Activated CD8-positive, alpha-beta memory T cell treated with anti-CD3 and anti-CD28 coated beads for 24 hours (primary cell): ENCODE measurements at regions not wholly inside any gene's neighbourhood (a gene's known extent, or its start where the extent isn't known, plus 50 kb on each side); places are given as distances from the start of the nearest gene placed in this dataset.

Source experiments
- DNase-seq: peaks from one replicate; pipeline ENCODE4 v3.0.0-alpha.2; 2020

- DNase-seq = no peak
Observed at GRCh38 chr4:179530958-179531357, 2088.7 kb upstream of the AGA start.

DNA sequence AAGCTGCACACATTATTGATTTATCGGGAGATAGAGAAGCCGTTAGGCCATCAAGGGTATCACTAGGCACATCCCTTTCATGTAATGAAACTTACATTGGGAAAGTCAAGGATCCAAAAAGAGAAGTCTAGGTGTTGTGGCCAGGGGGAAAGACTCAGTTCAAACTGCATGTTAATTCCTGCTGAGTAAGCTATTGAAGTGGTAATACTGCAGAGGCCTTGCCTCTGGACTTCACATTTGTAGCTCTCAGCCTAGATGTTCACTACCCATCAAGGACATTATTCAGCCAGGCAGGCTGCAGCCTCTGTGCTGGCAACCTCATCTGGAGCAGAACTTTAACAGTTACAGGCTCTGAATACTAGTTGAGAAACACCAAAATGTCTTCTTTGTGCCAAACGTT, 2094.5 kb upstream of the AGA start:
- no peak for DNase-seq

GRCh38 chr4:179539641-179540040, 2097.4 kb upstream of the AGA start:
- no peak for DNase-seq

DNA sequence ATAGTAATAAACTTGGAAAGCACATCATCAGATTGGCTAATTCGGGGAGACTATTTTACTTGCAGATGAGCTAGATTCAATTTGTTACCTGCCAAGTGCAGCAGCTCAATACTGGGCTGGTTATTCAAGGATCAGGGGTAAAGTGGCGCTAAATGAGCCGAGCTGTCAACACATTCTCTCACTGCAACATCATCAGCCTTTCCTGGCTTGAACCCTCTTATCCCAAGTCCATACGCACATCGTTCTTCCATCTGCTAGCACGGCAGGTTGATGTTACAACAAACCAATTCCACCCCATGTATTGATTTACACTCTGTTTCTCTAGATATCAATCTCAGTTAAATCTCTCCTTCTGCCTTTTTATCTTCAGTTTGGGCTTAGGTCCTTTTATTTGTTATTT, 2101.5 kb upstream of the AGA start:
- DNase-seq = no peak

DNA sequence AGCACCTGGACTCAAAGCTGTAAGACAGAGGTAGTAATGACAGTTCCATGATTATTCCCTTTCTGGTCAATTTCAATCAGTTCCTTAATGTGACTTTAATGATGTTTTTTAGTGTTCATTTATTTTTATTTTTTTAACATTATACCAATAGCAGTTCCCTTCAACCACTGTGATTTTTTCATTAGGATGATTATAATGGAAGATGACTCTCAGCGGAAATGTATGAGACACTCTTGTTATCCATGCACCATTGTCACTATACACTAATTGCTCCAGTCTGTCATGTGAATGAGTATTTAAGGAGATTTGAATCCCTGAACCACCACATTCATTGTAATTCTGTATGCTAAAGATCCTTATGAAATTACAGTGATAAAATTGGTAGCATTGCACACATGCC, 2102.3 kb upstream of the AGA start:
- DNase-seq = no peak

- no peak for DNase-seq
Observed at GRCh38 chr4:179552131-179552530, 2109.9 kb upstream of the AGA start.

- no peak for DNase-seq
Observed at GRCh38 chr4:179563741-179564140, 2121.5 kb upstream of the AGA start.

DNA sequence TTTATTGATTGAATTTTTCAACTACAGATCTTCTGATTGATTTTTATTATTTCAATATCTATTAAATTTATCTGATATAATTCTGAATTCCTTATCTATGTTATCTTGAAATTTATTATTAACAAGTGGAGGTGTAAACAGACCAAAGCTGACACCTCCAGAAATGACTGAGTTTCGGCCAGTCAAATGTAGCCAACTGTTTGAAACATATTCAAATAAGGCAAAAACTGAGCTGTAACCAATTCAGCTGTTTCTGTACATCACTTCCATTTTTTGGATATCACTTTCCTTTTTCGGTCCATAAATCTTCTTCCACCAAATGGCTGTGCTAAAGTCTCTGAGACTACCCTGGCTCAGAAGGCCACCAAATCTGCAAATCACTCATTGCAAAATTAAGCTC, 2127.3 kb upstream of the AGA start:
- no peak for DNase-seq

GRCh38 chr4:179582164-179582905, 2140.1 kb upstream of the AGA start:
- DNase-seq = no peak

- DNase-seq = no peak
Observed at GRCh38 chr4:179583221-179583620, 2141.0 kb upstream of the AGA start.

- no peak for DNase-seq
Observed at GRCh38 chr4:179584101-179584500, 2141.9 kb upstream of the AGA start.

DNA sequence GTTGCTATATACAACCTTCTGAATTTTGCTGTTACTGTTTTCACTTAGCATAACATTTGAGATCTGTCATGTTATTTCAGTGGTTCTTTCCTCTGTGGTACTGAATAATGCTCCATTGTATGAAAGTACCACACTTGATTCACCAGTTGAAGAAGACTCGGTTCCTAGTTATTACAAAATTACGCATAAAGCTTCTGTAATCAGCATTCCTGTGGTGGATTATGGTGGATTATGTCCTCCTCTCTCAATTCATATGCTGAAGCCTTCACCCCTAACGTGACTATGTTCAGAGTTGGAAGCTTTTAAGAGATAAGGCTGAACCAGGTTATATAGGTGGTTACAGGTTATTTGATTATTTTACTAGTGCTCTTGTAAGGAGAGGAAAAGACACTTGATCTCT, 2143.5 kb upstream of the AGA start:
- DNase-seq = no peak

DNA sequence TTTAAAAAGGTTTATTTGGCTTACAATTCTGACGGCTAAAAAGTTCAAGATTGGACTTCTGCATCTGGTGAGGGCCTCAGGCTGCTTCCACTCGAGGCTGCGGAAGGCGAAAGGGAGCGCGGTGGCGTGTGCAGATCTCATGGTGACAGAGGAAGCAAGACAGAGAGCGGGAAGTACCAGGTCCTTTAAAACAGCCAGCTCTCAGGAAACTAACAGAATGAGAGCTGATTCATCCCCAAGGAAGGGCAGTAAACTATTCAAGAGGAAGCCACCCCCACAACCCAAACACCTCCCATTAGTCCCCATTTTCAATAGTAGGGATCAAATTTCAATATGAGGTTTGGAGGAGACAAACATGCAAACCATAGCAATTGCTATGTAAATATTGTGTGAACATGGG, 2144.2 kb upstream of the AGA start:
- DNase-seq = no peak

- no peak for DNase-seq
Observed at GRCh38 chr4:179595671-179596410, 2153.6 kb upstream of the AGA start.

DNA sequence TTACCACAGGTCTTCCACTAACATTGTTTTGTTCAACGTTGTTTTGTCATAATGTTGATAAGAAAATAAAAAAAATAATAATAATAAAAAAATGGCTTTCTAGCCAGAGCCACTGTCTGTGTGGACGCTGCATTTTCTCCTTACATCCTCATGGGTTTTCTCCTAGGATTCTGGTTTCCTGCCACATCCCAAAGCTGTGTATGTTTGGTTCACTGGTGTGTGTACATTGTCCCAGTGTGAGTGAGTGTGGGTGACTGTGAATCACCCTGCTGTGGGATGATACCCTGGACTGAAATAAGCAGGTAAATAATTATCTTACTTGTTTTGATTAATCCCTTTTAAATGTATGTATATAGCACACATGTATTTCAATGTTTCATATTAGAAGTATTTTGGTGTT, 2154.4 kb upstream of the AGA start:
- DNase-seq = no peak

DNA sequence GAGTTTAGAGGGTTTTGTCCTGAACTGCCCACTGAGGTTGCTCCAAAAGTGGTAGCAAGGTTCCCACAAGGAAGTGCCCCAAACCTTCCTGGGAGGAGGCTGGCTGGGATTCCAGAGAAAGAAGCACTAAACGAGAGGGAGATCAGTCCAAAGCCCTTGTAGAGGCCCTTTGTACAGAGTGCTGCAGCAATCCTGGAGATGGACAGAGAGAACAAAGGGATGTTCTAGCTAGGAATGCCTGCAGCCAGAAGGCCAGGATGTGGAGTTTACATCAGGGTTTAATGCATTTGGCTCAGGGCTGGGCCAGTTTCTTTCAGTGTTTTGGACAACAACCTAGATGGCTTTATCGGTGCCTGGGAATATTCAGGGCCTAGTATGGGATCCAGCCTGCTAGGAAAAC, 2155.1 kb upstream of the AGA start:
- no peak for DNase-seq

GRCh38 chr4:179601671-179602070, 2159.4 kb upstream of the AGA start:
- no peak for DNase-seq

- no peak for DNase-seq
Observed at GRCh38 chr4:179605196-179605595, 2163.0 kb upstream of the AGA start.

GRCh38 chr4:179607003-179607402, 2164.8 kb upstream of the AGA start:
- DNase-seq = no peak

DNA sequence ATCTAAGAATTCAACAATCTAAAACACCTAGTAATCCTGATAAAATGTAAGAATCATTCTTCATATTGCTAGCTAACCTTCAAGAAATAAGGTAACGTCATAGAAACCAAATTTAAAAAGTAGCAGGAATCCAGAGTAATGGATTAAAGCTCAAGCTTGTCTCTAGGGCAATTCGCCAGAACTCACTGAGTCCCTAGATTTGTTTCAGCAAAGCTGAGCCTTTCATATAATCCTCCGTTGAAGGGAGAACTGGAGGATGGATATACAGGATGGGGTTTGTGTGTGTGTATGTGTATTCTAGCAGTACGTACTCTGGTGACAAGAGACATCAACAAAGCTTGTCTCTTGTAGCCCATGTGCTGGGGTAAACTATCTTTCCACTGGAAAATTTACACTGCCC, 2173.5 kb upstream of the AGA start:
- DNase-seq = no peak

DNA sequence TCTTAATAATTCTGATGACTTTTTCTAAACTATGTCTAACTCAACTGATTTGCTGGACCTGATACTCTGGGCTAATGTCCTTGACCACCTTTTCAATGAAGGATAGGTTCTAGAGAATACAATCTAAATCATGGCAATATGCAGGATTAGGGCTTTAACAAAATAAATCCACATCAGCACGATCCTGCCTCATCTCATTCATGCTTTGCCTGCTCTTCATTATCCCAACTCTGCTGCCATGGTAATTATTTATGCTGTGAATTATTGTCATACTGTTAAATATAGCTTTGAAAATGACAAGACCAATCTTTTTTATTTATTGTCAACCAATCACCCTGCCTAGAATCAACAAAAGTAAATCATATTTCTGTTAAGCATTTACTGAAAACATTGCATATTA, 2176.7 kb upstream of the AGA start:
- no peak for DNase-seq

- DNase-seq = no peak
Observed at GRCh38 chr4:179624768-179625181, 2182.5 kb upstream of the AGA start.

DNA sequence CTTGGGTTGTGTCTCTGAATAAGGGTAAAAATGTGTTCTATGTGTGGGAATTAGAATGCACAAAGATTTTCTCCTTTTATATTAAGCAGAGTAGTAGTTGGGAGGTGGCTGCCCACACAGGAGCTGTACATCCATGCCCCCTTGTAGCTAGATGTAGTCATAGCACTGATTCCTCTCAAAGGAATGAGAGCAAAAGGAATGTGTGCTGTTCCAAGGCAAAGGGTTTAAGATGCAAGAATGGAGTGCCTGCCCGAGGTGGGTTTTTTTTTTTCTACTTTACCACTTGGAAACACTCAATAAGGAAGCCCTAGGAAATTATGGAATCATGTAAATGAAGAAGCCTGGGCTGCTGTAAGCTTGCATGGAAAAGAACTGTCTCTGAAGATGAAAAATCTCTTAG, 2183.2 kb upstream of the AGA start:
- no peak for DNase-seq

DNA sequence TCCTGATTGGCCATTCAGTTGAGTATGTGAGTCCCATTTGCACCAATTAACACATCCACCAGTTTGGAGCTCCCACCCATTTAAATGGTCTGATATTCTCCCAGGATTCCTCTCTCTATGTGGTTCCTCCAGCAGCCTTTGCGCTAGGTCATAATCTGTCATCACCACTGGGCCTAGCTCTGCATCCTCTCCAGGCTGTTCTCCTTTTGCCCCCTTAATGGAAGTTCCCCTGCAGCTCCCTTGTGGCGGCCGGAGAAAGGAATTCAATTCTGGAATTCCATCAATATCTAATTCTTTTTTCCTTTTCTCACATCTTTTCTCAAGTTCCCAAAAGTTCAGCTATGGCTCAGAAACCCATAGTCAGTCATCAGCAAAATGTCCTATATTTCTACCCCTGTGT, 2184.4 kb upstream of the AGA start:
- no peak for DNase-seq

DNA sequence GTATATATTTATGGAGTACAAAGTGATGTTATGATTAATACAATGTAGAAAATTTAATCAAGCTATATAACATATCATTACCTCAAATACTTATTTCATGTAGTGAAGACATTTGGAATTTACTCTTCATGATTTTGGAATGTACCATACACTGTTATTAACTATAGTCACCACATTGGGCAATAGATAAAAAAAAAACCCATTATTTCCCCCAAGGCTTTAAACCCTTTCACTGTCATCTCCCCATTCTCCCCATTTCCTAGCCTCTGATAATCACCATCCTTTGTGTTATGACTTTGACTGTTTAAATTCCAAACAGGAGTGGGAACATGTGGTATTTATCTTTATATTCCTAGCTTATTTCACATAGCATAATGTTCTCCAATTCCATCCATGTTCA, 2189.1 kb upstream of the AGA start:
- no peak for DNase-seq
